ENCODE measurements at regions not wholly inside any gene's neighbourhood (a gene's known extent, or its start where the extent isn't known, plus 50 kb on each side); places are given as distances from the start of the nearest gene placed in this dataset.
"Not testable (repeated sequence)": the region's sequence is repeated elsewhere in the genome, so short reads cannot be mapped to it uniquely, and the experiment has no call there.

GRCh38 chr10:130938891-130939290 is 372.6 kb downstream of the TCERG1L start:
- not testable (repeated sequence) for TF ChIP-seq CTCF (IDR thresholded peaks at IDR 0.05; ENCODE audit: low read length); EZH2 (IDR thresholded peaks at IDR 0.05; ENCODE audit: borderline replicate concordance, low read length)
